ENCODE measurements at regions not wholly inside any gene's neighbourhood (a gene's known extent, or its start where the extent isn't known, plus 50 kb on each side); places are given as distances from the start of the nearest gene placed in this dataset.

GRCh38 chr1:38403667-38404066 lies 357.1 kb upstream of the POU3F1 start:
- Mint-ChIP-seq H3K27me3 (peaks cover 14 to 38% (median 14%) of the 10 kb centered on the region in 3 donors), H3K9me3 (peaks cover 17 to 80% (median 52%) of the 10 kb centered on the region in 7 donors), H3K4me3 (no peak overlapping the region), H3K27ac (no peak overlapping the region), H3K36me3 (peaks cover 27 to 47% of the 10 kb centered on the region in 2 donors), H3K4me1 (no peaks in the 10 kb centered on the region)
- no peak for ATAC-seq (ENCODE audit: low read depth in 2 of 2)
- DNase-seq, result no peak

DNA sequence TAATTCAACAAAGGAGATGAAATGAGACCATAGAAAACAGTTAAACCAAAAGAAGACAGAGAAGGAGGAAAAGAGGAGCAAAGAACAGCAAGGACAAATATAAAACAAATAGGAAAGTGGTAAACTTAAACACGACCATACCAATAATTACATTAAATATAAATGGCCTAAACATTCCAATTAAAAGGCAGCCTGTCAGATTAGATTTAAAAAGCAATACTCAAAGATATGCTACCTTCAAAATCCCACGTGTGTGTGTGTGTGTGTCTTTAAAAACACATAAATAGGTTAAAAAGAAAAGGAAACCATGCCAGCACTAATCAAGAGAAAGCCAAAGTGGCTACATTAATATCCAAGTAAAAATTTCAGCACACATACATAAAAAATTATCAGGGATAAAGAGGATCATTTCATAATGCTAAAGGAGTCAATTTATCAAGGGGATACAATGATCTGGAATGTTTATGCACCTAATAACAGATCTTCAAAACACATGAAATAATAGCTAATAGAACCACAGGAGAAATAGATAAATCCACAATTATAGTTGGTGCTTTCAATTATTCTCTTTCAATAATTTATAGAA lies 355.7 kb upstream of the POU3F1 start:
- Mint-ChIP-seq H3K27ac (no peak overlapping the region), H3K9me3 (peaks cover 17 to 66% (median 51%) of the 10 kb centered on the region in 7 donors), H3K36me3 (peaks cover 27 to 47% of the 10 kb centered on the region in 2 donors), H3K27me3 (peaks cover 11 to 35% (median 14%) of the 10 kb centered on the region in 3 donors), H3K4me3 (no peak overlapping the region), H3K4me1 (no peaks in the 10 kb centered on the region)
- DNase-seq (no peak), ATAC-seq (ENCODE audit: low read depth in 2 of 2) (no peak)

DNA sequence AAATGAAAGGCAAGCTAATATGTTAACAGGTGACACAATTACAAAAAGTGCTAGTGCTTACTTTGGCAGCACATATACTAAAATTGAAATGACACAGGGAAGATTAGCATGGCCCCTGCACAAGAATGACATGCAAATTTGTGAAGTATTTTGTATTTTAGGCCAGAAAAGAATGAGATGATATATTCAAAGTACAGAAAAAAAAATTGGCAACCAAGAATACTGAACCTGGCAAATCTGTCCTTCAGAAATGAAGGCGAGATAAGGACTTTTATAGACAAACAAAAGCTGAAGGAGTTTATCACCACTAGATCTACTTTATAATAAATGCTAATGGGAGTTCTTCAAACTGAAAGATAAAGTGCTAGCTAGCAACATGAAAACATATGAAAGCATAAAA lies 350.0 kb upstream of the POU3F1 start:
- Mint-ChIP-seq H3K4me1 (peaks cover 9 to 15% (median 15%) of the 10 kb centered on the region in 3 donors), H3K36me3 (peaks cover 14 to 17% of the 10 kb centered on the region in 2 donors), H3K27me3 (peaks cover 6 to 47% (median 14%) of the 10 kb centered on the region in 3 donors), H3K4me3 (no peak overlapping the region), H3K27ac (no peak overlapping the region), H3K9me3 (peaks cover 4 to 38% (median 31%) of the 10 kb centered on the region in 7 donors)
- DNase-seq (no peak), ATAC-seq (ENCODE audit: low read depth in 2 of 2) (no peak)

GRCh38 chr1:38394303-38394702 lies 347.7 kb upstream of the POU3F1 start:
- Mint-ChIP-seq H3K36me3 (peaks cover 14 to 21% of the 10 kb centered on the region in 2 donors), H3K4me1 (peaks cover 13 to 15% (median 15%) of the 10 kb centered on the region in 3 donors), H3K4me3 (no peak overlapping the region), H3K27ac (no peak overlapping the region), H3K27me3 (peaks cover 6 to 47% (median 22%) of the 10 kb centered on the region in 3 donors), H3K9me3 (peaks cover 9 to 43% (median 36%) of the 10 kb centered on the region in 7 donors)
- ATAC-seq (ENCODE audit: low read depth in 2 of 2), result no peak
- DNase-seq, result no peak

GRCh38 chr1:38392861-38393260 lies 346.3 kb upstream of the POU3F1 start:
- Mint-ChIP-seq H3K36me3 (peaks cover 14 to 21% of the 10 kb centered on the region in 2 donors), H3K9me3 (peaks cover 9 to 48% (median 42%) of the 10 kb centered on the region in 7 donors), H3K4me1 (peaks cover 13 to 15% (median 15%) of the 10 kb centered on the region in 3 donors), H3K4me3 (no peak overlapping the region), H3K27me3 (peaks cover 6 to 40% (median 22%) of the 10 kb centered on the region in 3 donors), H3K27ac (no peak overlapping the region)
- ATAC-seq (ENCODE audit: low read depth in 2 of 2) (no peak), DNase-seq (no peak)

DNA sequence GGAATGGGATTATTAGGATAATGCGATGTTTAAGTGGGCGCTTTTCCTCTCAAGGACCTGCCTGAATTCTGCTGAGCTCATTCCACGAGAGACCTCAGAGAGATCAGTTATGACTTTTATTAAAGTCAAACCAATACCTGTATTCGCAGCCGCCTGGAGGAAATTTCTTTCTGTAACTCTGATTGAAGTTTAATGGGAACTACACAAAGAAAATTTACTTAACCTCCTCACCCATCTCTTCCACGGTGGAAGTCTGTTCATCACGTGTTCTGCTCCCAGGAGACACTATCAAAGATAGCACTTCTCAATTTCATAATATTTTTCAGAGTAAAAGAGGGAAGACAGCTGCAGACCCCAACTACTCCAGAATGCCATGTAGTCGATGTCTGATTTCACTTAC lies 334.7 kb upstream of the POU3F1 start:
- ATAC-seq (ENCODE audit: low read depth in 2 of 2), result no peak
- no peak for DNase-seq
- no peak overlapping the region for H3K27ac Mint-ChIP-seq

DNA sequence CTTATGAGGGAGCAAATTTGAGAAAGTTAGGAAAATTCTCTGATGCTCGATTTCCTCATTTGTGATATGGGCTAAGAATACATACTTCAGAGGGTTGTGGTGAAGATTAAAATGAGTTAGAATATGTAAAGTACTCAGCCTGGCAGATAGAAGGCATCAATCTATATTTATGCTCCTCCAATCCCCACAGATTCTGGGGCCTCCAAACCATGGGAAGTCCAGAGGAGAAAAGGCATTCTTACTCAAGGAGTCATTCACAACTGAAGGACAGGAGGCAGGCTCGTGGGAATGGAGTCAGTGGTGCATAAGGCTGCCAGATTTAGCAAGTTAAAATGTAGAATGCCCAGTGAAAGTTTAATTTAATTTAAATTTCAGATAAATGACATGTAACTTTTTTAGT lies 330.0 kb upstream of the POU3F1 start:
- H3K27ac Mint-ChIP-seq, result no peak overlapping the region
- peaks cover 9 to 25% (median 18%) of the 10 kb centered on the region in 3 donors for H3K27me3 Mint-ChIP-seq

More for the DNA sequence above, 334.7 kb upstream of the POU3F1 start:
- Mint-ChIP-seq H3K27me3 (peaks cover 5 to 23% (median 14%) of the 10 kb centered on the region in 3 donors), H3K4me3 (no peak overlapping the region), H3K9me3 (peaks cover 0 to 2% (median 0%) of the 10 kb centered on the region in 7 donors), H3K4me1 (peaks cover 0 to 2% (median 0%) of the 10 kb centered on the region in 3 donors), H3K36me3 (peaks cover 0 to 5% of the 10 kb centered on the region in 2 donors)

DNA sequence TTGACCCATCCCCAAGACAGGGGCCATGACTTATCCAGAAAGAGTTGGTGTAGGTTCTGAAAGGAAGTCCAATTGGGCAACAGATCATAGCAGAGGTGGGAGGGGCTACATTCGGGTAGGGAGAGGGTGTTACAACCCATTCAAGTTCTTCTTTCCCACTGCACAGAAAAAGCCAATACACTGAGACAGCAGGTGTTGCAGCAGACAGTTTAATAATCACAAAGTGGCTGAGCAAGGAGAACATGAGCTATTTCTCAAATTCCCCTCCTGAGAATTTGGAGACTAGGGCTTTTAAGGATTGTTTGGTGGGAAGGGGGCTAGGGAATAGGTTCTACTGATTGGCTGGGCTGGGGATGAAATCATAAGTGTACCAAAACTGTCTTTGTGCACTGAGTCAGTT lies 328.4 kb upstream of the POU3F1 start:
- ATAC-seq (ENCODE audit: low read depth in 2 of 2) (no peak), DNase-seq (no peak)
- H3K27me3 Mint-ChIP-seq, result peaks cover 0 to 30% (median 29%) of the 10 kb centered on the region in 3 donors
- H3K27ac Mint-ChIP-seq, result peak overlapping the region in 1 of 6 donors; percentile 65
- peaks cover 0 to 9% (median 0%) of the 10 kb centered on the region in 3 donors for H3K4me1 Mint-ChIP-seq
- H3K9me3 Mint-ChIP-seq, result peaks cover 13 to 28% (median 15%) of the 10 kb centered on the region in 7 donors
- peaks cover 13 to 16% of the 10 kb centered on the region in 2 donors for H3K36me3 Mint-ChIP-seq
- peak overlapping the region in 1 of 8 donors; percentile 17 for H3K4me3 Mint-ChIP-seq

More for the DNA sequence above, 330.0 kb upstream of the POU3F1 start:
- Mint-ChIP-seq H3K4me3 (no peak overlapping the region), H3K9me3 (peaks cover 13 to 28% (median 15%) of the 10 kb centered on the region in 7 donors), H3K36me3 (peaks cover 13 to 16% of the 10 kb centered on the region in 2 donors), H3K4me1 (peaks cover 0 to 9% (median 0%) of the 10 kb centered on the region in 3 donors)
- DNase-seq, result no peak
- ATAC-seq (ENCODE audit: low read depth in 2 of 2), result no peak

DNA sequence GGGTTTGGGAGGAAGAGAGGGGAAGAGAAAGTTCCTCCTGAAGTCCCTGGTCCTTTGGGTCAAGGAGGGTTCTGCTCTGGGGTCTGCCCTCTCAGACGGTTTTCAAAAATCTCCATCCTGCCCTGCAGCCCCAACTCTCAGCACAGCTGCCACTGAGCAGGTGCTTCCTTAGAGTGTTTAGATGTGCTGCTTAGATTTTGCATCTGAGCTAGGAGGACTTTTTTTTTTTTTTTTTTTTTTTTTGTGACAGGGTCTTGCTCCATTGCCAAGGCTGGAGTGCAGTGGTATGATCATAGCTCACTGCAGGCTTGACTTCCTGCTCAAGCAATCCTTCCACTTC lies 324.9 kb upstream of the POU3F1 start:
- ATAC-seq (ENCODE audit: low read depth in 2 of 2), result no peak
- H3K36me3 Mint-ChIP-seq, result peaks cover 13 to 16% of the 10 kb centered on the region in 2 donors
- no peak overlapping the region for H3K4me3 Mint-ChIP-seq
- no peak overlapping the region for H3K27ac Mint-ChIP-seq
- peaks cover 0 to 46% (median 29%) of the 10 kb centered on the region in 3 donors for H3K27me3 Mint-ChIP-seq
- no peak for DNase-seq
- peaks cover 12 to 34% (median 17%) of the 10 kb centered on the region in 7 donors for H3K9me3 Mint-ChIP-seq
- H3K4me1 Mint-ChIP-seq, result peaks cover 0 to 7% (median 0%) of the 10 kb centered on the region in 3 donors

DNA sequence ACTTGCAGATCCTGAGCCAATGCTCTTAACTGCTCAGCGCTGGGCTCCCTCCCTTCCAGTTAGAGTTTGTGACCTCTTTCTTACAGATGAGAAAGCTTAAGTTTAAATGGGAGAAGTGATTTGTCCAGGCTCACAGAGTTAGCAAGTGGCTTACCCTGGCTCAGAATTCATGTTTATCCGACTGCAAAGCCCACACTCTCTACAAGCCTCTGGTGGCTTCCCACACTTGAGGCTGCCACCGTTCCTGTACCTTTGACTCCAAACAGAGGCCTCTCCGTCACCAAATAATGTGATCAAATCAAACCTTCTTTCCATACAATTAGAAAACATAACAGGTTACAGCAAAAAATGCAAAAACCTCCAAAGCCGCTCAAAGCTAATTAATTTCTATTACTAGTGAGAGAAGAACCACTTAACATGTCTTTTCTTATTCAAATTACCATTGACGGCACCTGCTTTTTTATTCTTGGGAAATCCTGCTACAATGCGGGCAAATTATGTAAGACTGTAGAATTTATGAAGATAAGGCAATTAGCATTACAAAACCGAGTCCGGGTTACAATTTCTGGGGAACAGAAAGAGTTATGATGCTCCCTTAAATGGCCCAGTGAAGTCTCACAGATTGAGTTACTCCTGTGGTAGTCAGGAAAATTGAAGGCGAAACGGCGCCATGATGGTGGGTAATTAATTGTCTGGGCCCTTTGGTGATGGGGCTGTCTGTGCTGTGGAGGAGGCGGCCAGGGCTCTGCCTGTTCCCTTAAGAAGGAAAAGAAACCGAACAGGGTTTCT lies 324.3 kb upstream of the POU3F1 start:
- Mint-ChIP-seq H3K27ac (no peak overlapping the region), H3K4me3 (no peak overlapping the region), H3K4me1 (peaks cover 0 to 7% (median 0%) of the 10 kb centered on the region in 3 donors), H3K27me3 (peaks cover 0 to 46% (median 29%) of the 10 kb centered on the region in 3 donors), H3K36me3 (peaks cover 13 to 16% of the 10 kb centered on the region in 2 donors), H3K9me3 (peaks cover 10 to 32% (median 16%) of the 10 kb centered on the region in 7 donors)
- DNase-seq (no peak), ATAC-seq (ENCODE audit: low read depth in 2 of 2) (no peak)

DNA sequence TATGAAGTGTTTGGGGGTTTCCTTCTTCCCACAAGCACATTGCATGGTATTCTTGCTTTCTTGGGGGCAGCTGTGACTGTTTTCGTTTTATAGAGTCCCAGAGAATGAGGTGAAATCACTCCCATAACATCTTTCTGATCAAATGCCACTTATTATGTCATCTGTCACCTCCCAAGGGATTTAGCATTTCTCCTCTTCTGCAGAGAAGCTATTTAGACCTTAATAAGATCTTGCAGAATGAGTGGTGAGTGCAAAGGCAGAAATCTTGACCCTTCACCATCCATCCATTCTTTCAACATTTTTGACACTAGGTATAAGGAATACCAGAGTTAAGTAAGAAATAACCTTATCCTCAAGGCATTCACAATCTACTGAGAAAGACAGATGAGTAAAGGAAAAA lies 318.6 kb upstream of the POU3F1 start:
- ATAC-seq (ENCODE audit: low read depth in 2 of 2) (no peak), DNase-seq (no peak)
- Mint-ChIP-seq H3K36me3 (no peaks in the 10 kb centered on the region), H3K27me3 (peaks cover 0 to 18% (median 11%) of the 10 kb centered on the region in 3 donors), H3K4me3 (no peak overlapping the region), H3K4me1 (peaks cover 0 to 10% (median 0%) of the 10 kb centered on the region in 3 donors), H3K9me3 (peaks cover 0 to 13% (median 1%) of the 10 kb centered on the region in 7 donors), H3K27ac (no peak overlapping the region)

DNA sequence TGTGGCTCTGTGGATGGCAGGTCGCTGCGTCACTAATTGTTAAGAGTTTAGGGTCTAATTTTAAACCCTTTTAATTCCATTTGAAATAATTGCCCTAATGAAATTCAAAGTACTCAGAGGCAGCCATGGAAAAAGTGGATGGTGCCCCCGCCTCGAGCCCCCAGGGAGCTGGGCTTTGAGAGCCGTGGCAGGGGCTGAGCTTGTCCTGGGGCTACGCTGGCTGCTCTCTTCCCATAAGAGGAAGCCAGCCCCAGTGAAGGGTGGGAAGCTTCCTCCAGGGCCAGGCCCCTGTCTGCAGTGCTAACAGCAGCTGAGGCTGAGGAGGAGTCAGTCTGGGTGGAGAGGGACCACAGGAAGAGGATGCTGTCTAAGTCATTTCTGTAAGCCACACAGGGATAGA lies 315.0 kb upstream of the POU3F1 start:
- H3K27ac Mint-ChIP-seq, result peak overlapping the region in 1 of 6 donors; percentile 32
- H3K4me1 Mint-ChIP-seq, result peaks cover 0 to 10% (median 0%) of the 10 kb centered on the region in 3 donors
- no peak for ATAC-seq (ENCODE audit: low read depth in 2 of 2)
- H3K36me3 Mint-ChIP-seq, result no peaks in the 10 kb centered on the region
- H3K27me3 Mint-ChIP-seq, result peaks cover 2 to 16% (median 7%) of the 10 kb centered on the region in 3 donors
- H3K9me3 Mint-ChIP-seq, result peaks cover 0 to 13% (median 0%) of the 10 kb centered on the region in 7 donors
- no peak for DNase-seq
- H3K4me3 Mint-ChIP-seq, result no peak overlapping the region

- Mint-ChIP-seq H3K36me3 (no peaks in the 10 kb centered on the region), H3K27ac (peak overlapping the region in 1 of 6 donors; percentile 55), H3K4me1 (peaks cover 0 to 10% (median 0%) of the 10 kb centered on the region in 3 donors), H3K4me3 (no peak overlapping the region), H3K9me3 (peaks cover 0 to 13% (median 1%) of the 10 kb centered on the region in 7 donors), H3K27me3 (peaks cover 7 to 17% (median 8%) of the 10 kb centered on the region in 3 donors)
- DNase-seq, result no peak
- ATAC-seq (ENCODE audit: low read depth in 2 of 2), result no peak
These were observed 314.2 kb upstream of the POU3F1 start for GRCh38 chr1:38360807-38361206.

All from naive B cell (primary cell).